ENCODE measurements at regions not wholly inside any gene's neighbourhood (a gene's known extent, or its start where the extent isn't known, plus 50 kb on each side); places are given as distances from the start of the nearest gene placed in this dataset.

GRCh38 chr2:34838408-34838807 is 1239.3 kb upstream of the FAM98A start (continued):
- TF ChIP-seq CTCF (IDR thresholded peaks at IDR 0.05; ENCODE audit: control extremely low read depth in 1 of 3, insufficient read depth in 1 of 3, low read depth in 1 of 3, low read length in 3 of 3): no peak
- TF ChIP-seq EGR1 (IDR thresholded peaks at IDR 0.05; ENCODE audit: borderline replicate concordance, low read depth, low read length): no peak
- no peak for TF ChIP-seq FOSL1 (IDR thresholded peaks at IDR 0.05; ENCODE audit: insufficient read depth, low read depth, low read length)

Data from H1 (cell line).